Kidney (tissue), 13 donors: ENCODE measurements at regions not wholly inside any gene's neighbourhood (a gene's known extent, or its start where the extent isn't known, plus 50 kb on each side); places are given as distances from the start of the nearest gene placed in this dataset.
"Not testable (repeated sequence)": the region's sequence is repeated elsewhere in the genome, so short reads cannot be mapped to it uniquely, and the experiment has no call there.

Experiments used
- DNase-seq, 5 donors: peaks; one replicate each; pipeline ENCODE4 v3.0.0-alpha.2; 2013 to 2020
- FAIRE-seq: peaks from 2 replicates; lab custom pipeline; 2012; peaks lifted over from hg19 to GRCh38; lab: Jason Lieb, UNC
- H3K27ac ChIP-seq, 2 donors: one replicate each; pipeline ENCODE4 v1.7.0; 2013; ENCODE audit warnings: low read depth in 2 of 2, low read length in 2 of 2, inconsistent platforms in 1 of 2
- H3K27me3 ChIP-seq: one replicate; pipeline ENCODE4 v1.7.1; 2013; ENCODE audit warnings: low read length, inconsistent platforms; ENCODE audit not compliant: control insufficient read depth, insufficient read depth
- H3K36me3 ChIP-seq, 3 donors: one replicate each; pipeline versions ENCODE4 v1.7.0 to v1.7.1; 2013; ENCODE audit warnings: low read length in 3 of 3, control low read depth in 1 of 3, inconsistent platforms in 1 of 3; ENCODE audit not compliant: insufficient read depth in 3 of 3, control insufficient read depth in 2 of 3
- H3K4me1 ChIP-seq, 3 donors: one replicate each; pipeline versions ENCODE4 v1.7.0 to v1.7.1; 2013; ENCODE audit warnings: low read length in 3 of 3, inconsistent platforms in 1 of 3, low read depth in 1 of 3; ENCODE audit not compliant: control insufficient read depth in 2 of 3, insufficient read depth in 2 of 3
- H3K4me3 ChIP-seq, 3 donors: one replicate each; pipeline versions ENCODE4 v1.7.0 to v1.8.1; 2013; ENCODE audit warnings: low read length in 3 of 3, control low read depth in 1 of 3, inconsistent platforms in 1 of 3
- H3K9ac ChIP-seq, 3 donors: one replicate each; pipeline versions ENCODE4 v1.7.0 to v1.7.1; 2013; ENCODE audit warnings: low read length in 3 of 3, control low read depth in 1 of 3, inconsistent platforms in 1 of 3
- H3K9me3 ChIP-seq, 3 donors: one replicate each; pipeline versions ENCODE4 v1.7.0 to v1.7.1; 2013; ENCODE audit warnings: low read length in 3 of 3, control low read depth in 1 of 3, inconsistent platforms in 1 of 3; ENCODE audit not compliant: control insufficient read depth in 2 of 3, insufficient read depth in 1 of 3
- intact Hi-C: fragments of 100-400 bp; cut with DNase I; formaldehyde crosslinking; loops from one replicate; pipeline ENCODE4 v1.11.1; 2022
- TF ChIP-seq, protein P1 (sequence below): IDR thresholded peaks from 3 replicates; pipeline ENCODE4 v1.5.1; 2012; ENCODE audit warnings: mild to moderate bottlenecking, moderate library complexity, borderline replicate concordance; ENCODE audit not compliant: insufficient read depth; ENCODE audit errors: extremely low read depth
- donor health status: control.
- donor health status: control.
- donor health status: control.
- donor health status: control.
- donor health status: control.
- donor health status: DM: yes; HTN: yes; CAD: no.
- donor health status: Normal renal cell carcinoma (clear cell type).

DNA sequence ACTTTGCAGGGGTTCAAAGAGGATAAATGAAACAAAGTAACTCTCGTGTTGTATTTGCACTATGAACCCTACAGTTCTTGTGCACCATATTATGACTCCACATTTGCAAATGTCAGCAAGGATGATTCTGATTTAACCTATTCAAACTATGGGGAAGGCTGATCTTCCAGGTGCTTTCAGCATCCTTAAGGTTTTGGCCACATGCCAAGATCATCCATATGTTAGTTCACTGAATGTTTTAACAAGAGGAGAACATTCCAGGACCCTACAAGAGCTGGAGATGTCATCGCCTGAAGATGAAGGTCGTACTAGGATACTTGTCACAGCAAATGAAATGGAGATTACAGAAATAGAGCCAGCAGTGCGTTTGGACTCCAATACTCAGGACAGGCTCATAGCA, 114.2 kb downstream of the DHRS2 start:
- Histone ChIP-seq H3K36me3 (no peaks in the 10 kb centered on the region), H3K9ac (no peak overlapping the region), H3K27ac (no peak overlapping the region), H3K4me3 (no peak overlapping the region), H3K4me1 (no peaks in the 10 kb centered on the region), H3K9me3 (no peaks in the 10 kb centered on the region), H3K27me3 (no peaks in the 10 kb centered on the region)
- intact Hi-C loops: no loop called here
- no peak for FAIRE-seq
- DNase-seq: no peak
- TF ChIP-seq, protein P1, sequence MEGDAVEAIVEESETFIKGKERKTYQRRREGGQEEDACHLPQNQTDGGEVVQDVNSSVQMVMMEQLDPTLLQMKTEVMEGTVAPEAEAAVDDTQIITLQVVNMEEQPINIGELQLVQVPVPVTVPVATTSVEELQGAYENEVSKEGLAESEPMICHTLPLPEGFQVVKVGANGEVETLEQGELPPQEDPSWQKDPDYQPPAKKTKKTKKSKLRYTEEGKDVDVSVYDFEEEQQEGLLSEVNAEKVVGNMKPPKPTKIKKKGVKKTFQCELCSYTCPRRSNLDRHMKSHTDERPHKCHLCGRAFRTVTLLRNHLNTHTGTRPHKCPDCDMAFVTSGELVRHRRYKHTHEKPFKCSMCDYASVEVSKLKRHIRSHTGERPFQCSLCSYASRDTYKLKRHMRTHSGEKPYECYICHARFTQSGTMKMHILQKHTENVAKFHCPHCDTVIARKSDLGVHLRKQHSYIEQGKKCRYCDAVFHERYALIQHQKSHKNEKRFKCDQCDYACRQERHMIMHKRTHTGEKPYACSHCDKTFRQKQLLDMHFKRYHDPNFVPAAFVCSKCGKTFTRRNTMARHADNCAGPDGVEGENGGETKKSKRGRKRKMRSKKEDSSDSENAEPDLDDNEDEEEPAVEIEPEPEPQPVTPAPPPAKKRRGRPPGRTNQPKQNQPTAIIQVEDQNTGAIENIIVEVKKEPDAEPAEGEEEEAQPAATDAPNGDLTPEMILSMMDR: no peak

DNA sequence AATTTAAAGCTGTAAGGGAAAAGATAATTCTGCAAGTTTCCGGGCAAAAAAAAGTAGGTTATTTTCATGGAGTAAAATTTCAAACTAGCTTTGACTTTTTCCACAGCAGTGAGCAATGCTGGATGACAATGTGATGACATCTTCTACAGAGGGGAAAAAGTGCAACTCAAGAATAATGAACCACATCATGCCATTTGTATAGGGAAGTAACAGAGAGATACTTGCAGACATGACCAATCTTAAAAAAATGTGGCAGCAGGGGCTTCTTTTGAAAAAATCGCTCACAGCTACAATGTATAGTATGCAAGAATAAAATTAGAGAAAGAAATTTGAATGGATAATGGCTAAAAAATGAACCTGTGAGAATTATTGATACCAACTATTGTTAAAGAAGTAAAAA, 115.5 kb downstream of the DHRS2 start:
- no peak for FAIRE-seq
- intact Hi-C loops: no loop called here
- Histone ChIP-seq H3K4me3 (no peak overlapping the region), H3K27me3 (no peaks in the 10 kb centered on the region), H3K9me3 (no peaks in the 10 kb centered on the region), H3K27ac (no peak overlapping the region), H3K36me3 (no peaks in the 10 kb centered on the region), H3K9ac (no peak overlapping the region), H3K4me1 (no peaks in the 10 kb centered on the region)
- TF ChIP-seq, protein P1: no peak
- no peak for DNase-seq

DNA sequence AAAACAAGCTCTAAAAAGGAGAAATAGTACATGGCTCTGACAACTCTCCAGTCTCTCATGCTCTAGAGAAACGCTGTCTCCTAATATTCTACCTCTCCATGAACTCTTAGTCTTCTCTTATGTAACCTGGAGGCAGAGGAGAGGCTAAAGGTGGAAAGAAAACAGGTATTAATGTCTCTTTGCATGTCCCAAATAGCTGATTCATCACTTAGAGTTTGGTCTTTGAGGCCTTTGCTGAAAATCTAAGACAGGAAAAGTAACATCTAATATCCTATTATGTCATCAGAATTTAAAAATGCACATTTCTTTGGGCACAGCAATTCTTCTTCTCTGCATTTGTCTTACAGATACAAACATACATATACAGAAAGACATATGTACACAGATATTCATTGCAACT, 127.2 kb downstream of the DHRS2 start:
- Histone ChIP-seq H3K36me3 (no peaks in the 10 kb centered on the region), H3K9ac (no peak overlapping the region), H3K4me3 (no peak overlapping the region), H3K9me3 (no peaks in the 10 kb centered on the region), H3K4me1 (no peaks in the 10 kb centered on the region), H3K27me3 (no peaks in the 10 kb centered on the region), H3K27ac (no peak overlapping the region)
- TF ChIP-seq, protein P1: no peak
- FAIRE-seq: no peak
- DNase-seq: no peak
- intact Hi-C loops: no loop called here

DNA sequence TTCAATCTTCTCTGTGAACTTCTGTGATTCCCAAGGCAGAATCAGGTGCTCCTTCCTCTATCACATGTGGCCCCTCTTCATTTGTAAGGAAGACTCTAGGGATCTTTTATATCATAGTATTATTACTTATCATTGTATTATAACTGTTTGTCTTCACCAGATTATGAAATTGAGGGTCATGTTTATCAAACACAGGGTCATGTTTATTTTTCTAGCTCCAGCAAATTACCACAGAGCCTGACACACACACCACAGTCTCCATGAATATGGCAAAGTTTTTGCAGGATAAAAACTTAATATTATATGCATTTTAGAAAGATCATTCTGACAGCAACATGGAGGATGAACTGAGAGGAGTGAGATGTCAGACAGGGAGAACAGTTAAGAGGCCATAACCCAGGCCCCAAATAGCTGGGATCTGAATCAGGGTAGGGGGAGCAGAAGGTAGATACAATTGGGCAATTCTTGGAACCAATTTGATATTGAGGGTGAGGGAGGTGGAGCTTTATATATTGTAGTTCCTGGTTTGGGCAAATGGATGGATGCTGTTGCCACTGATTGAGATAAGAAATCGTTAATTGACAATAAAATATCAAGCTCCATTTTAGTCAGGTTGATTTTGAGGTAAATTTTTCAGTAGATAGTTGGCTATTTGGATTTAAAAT, 130.7 kb downstream of the DHRS2 start:
- H3K9ac ChIP-seq: no peak overlapping the region
- FAIRE-seq (no peak), DNase-seq (no peak)
- H3K27ac ChIP-seq: no peak overlapping the region
- TF ChIP-seq, protein P1: no peak
- intact Hi-C loops: no loop called here
- H3K36me3 ChIP-seq: no peaks in the 10 kb centered on the region
- H3K27me3 ChIP-seq: no peaks in the 10 kb centered on the region
- no peaks in the 10 kb centered on the region for H3K4me1 ChIP-seq
- no peaks in the 10 kb centered on the region for H3K9me3 ChIP-seq
- H3K4me3 ChIP-seq: no peak overlapping the region

DNA sequence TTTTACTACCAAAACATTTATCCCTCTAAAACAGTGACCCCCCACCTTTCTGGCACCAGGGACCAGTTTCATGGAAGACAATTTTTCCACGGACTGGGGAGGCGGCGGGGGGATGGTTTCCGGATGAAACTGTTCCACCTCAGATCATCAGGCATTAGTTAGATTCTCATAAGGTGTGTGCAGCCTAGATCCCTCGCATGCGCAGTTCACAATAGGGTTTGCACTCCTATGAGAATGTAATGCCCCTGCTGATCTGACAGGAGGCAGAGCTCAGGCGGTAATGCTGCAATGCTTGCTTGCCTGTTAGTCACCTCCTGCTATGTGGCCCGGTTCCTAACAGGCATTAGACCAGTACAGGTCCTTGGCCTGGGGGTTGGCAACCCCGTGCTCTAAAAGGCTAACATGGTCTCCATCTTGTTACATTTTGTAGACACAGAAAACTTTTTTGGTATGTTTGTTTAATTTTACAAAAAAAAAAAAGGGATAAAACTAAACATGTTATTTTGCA, 133.1 kb downstream of the DHRS2 start:
- H3K4me1 ChIP-seq, H3K9me3 ChIP-seq, H3K4me3 ChIP-seq, H3K27ac ChIP-seq, FAIRE-seq, DNase-seq, H3K27me3 ChIP-seq, H3K36me3 ChIP-seq, intact Hi-C loops, H3K9ac ChIP-seq: not testable (repeated sequence)
